Testis (tissue), 2 donors: ENCODE measurements at regions not wholly inside any gene's neighbourhood (a gene's known extent, or its start where the extent isn't known, plus 50 kb on each side); places are given as distances from the start of the nearest gene placed in this dataset.

ENCODE experiments used
- DNase-seq: peaks from one replicate; pipeline ENCODE4 v3.0.0-alpha.2; 2019
- H3K27ac ChIP-seq, 2 donors: fragments of 200-600 bp; sonication (generic); one replicate each; pipeline ENCODE4 v1.5.1; 2019
- H3K27me3 ChIP-seq: fragments of 200-600 bp; sonication (generic); one replicate; pipeline ENCODE4 v1.5.1; 2019
- H3K36me3 ChIP-seq: fragments of 200-600 bp; sonication (generic); one replicate; pipeline ENCODE4 v1.5.1; 2017; ENCODE audit warnings: low read depth; ENCODE audit errors: missing control alignments
- H3K4me1 ChIP-seq: fragments of 200-600 bp; sonication (generic); one replicate; pipeline ENCODE4 v1.5.1; 2019
- H3K4me3 ChIP-seq, 2 donors: fragments of 200-600 bp; sonication (generic); one replicate each; pipeline ENCODE4 v1.5.1; 2017 to 2019
- H3K9me3 ChIP-seq: fragments of 200-600 bp; sonication (generic); one replicate; pipeline ENCODE4 v1.5.1; 2017
- CTCF ChIP-seq, 3 experiments: fragments of 450-650 bp in 2 of 3; fragments of 200-600 bp in 1 of 3; sonication (generic) in 1 of 3; IDR thresholded peaks; one replicate each; pipeline ENCODE4 v1.5.1; 2016 to 2019; ENCODE audit warnings: antibody characterized with exemption in 3 of 3, mild to moderate bottlenecking in 2 of 3, moderate library complexity in 1 of 3
- POLR2A ChIP-seq: fragments of 450-650 bp; IDR thresholded peaks from one replicate; pipeline ENCODE4 v1.6.1; 2017; ENCODE audit warnings: antibody characterized with exemption, mild to moderate bottlenecking, moderate library complexity
- WGBS, 2 donors: methylation state at CpG; one replicate each; pipeline ENCODE4 v1.1.5; 2018; 5-methylcytosine and 5-hydroxymethylcytosine counted together
- intact Hi-C: fragments of 100-400 bp; cut with DNase I; formaldehyde crosslinking; loops from one replicate; pipeline ENCODE4 v1.15.1; 2023; ENCODE audit warnings: low total_unique reads

- WGBS, 2 donors = 91 to 94% methylated on average over 2 of the region's 2 CpGs
- Histone ChIP-seq H3K27ac (no peak overlapping the region), H3K4me3 (no peak overlapping the region), H3K36me3 (no peaks in the 10 kb centered on the region), H3K4me1 (no peaks in the 10 kb centered on the region), H3K27me3 (no peaks in the 10 kb centered on the region), H3K9me3 (no peaks in the 10 kb centered on the region)
- TF ChIP-seq CTCF (IDR thresholded peaks at IDR 0.05) = no peak
- no peak for TF ChIP-seq POLR2A
- intact Hi-C loops = no loop called here
- DNase-seq = no peak
These were observed 85.2 kb upstream of the NR2F2 start for GRCh38 chr15:96245252-96245651.

GRCh38 chr15:96246057-96246456 is 84.4 kb upstream of the NR2F2 start:
- 86 to 93% methylated on average over 4 of the region's 4 CpGs for WGBS, 2 donors
- TF ChIP-seq POLR2A = no peak
- TF ChIP-seq CTCF (IDR thresholded peaks at IDR 0.05) = no peak
- DNase-seq = no peak
- Histone ChIP-seq H3K27me3 (no peaks in the 10 kb centered on the region), H3K27ac (no peak overlapping the region), H3K4me3 (no peak overlapping the region), H3K4me1 (no peaks in the 10 kb centered on the region), H3K9me3 (no peaks in the 10 kb centered on the region), H3K36me3 (no peaks in the 10 kb centered on the region)
- intact Hi-C loops = no loop called here

GRCh38 chr15:96247621-96248305 is 82.7 kb upstream of the NR2F2 start:
- no peak overlapping the region for H3K27ac ChIP-seq
- no peaks in the 10 kb centered on the region for H3K27me3 ChIP-seq
- no peak overlapping the region for H3K4me3 ChIP-seq
- intact Hi-C loops = no loop called here
- no peak for DNase-seq
- H3K36me3 ChIP-seq = no peaks in the 10 kb centered on the region
- H3K9me3 ChIP-seq = no peaks in the 10 kb centered on the region
- WGBS, 2 donors = 92 to 98% methylated on average over 2 of the region's 2 CpGs
- TF ChIP-seq POLR2A = no peak
- TF ChIP-seq CTCF (IDR thresholded peaks at IDR 0.05) = no peak
- H3K4me1 ChIP-seq = no peaks in the 10 kb centered on the region

- Histone ChIP-seq H3K27ac (no peak overlapping the region), H3K9me3 (no peaks in the 10 kb centered on the region), H3K4me3 (no peak overlapping the region), H3K36me3 (no peaks in the 10 kb centered on the region), H3K27me3 (no peaks in the 10 kb centered on the region), H3K4me1 (no peaks in the 10 kb centered on the region)
- no peak for TF ChIP-seq POLR2A
- no peak for TF ChIP-seq CTCF (IDR thresholded peaks at IDR 0.05)
- intact Hi-C loops = no loop called here
- WGBS, 2 donors = 92 to 95% methylated on average over 5 of the region's 5 CpGs
- no peak for DNase-seq
These were observed 78.4 kb upstream of the NR2F2 start for GRCh38 chr15:96252148-96252547.
